PC-9 (cell line): ENCODE measurements at regions not wholly inside any gene's neighbourhood (a gene's known extent, or its start where the extent isn't known, plus 50 kb on each side); places are given as distances from the start of the nearest gene placed in this dataset.

Experiments
- BruUV-seq: library from RNA; stranded (reverse); fragments of 400-500 nt; replicated peaks from 2 replicates; lab custom pipeline; 2021; lab: Mats Ljungman, UMichigan
- CTCF ChIA-PET: fragments of 300-600 bp; sonication (Branson Sonifier 250); formaldehyde crosslinking; loops from one replicate; lab custom pipeline; 2022; ENCODE audit warnings: antibody characterized with exemption; lab: Charles Lee
- POLR2A ChIA-PET: fragments of 300-600 bp; sonication (Branson Sonifier 250); formaldehyde crosslinking; loops from one replicate; lab custom pipeline; 2022; ENCODE audit warnings: antibody characterized with exemption; ENCODE audit not compliant: unreplicated experiment; lab: Charles Lee
- DNase-seq, 2 experiments: peaks; one replicate each; pipeline versions ENCODE4 v3.0.0 to v3.0.0-alpha.2; 2015 to 2022; ENCODE audit warnings: mixed read lengths in 1 of 2
- H2AFZ ChIP-seq: fragments of 200-600 bp; sonication (generic); 2 replicates; pipeline ENCODE4 v1.8.1; 2017; ENCODE audit warnings: antibody characterized with exemption
- H3F3A ChIP-seq: fragments of 200-600 bp; sonication (generic); 2 replicates; pipeline ENCODE4 v1.8.1; 2017; ENCODE audit warnings: antibody characterized with exemption, mild to moderate bottlenecking, low read depth; ENCODE audit not compliant: insufficient read depth
- H3K27ac ChIP-seq: fragments of 200-600 bp; sonication (generic); 2 replicates; pipeline ENCODE4 v1.6.1; 2016; ENCODE audit warnings: mixed run types
- H3K27me3 ChIP-seq: fragments of 200-600 bp; sonication (generic); 2 replicates; pipeline ENCODE4 v1.6.1; 2016; ENCODE audit warnings: low read depth, mixed run types; ENCODE audit not compliant: insufficient read depth
- H3K36me3 ChIP-seq: fragments of 200-600 bp; sonication (generic); 2 replicates; pipeline ENCODE4 v1.6.1; 2016; ENCODE audit warnings: low read depth, mixed run types
- H3K4me1 ChIP-seq: fragments of 200-600 bp; sonication (generic); replicated peaks from 2 replicates; pipeline ENCODE4 v1.6.1; 2016; ENCODE audit warnings: mixed run types; ENCODE audit not compliant: insufficient read depth
- H3K4me2 ChIP-seq: fragments of 200-600 bp; sonication (generic); 2 replicates; pipeline ENCODE4 v1.6.1; 2017; ENCODE audit warnings: mixed run types
- H3K4me3 ChIP-seq: fragments of 200-600 bp; sonication (generic); 2 replicates; pipeline ENCODE4 v1.6.1; 2016; ENCODE audit warnings: mixed run types
- H3K79me2 ChIP-seq: fragments of 200-600 bp; sonication (generic); 2 replicates; pipeline ENCODE4 v1.6.1; 2017; ENCODE audit warnings: low read depth, mixed run types
- H3K9me2 ChIP-seq: fragments of 200-600 bp; sonication (generic); 2 replicates; pipeline ENCODE4 v1.8.1; 2017; ENCODE audit warnings: mild to moderate bottlenecking; ENCODE audit not compliant: insufficient read depth
- H3K9me3 ChIP-seq: fragments of 200-600 bp; sonication (generic); 2 replicates; pipeline ENCODE4 v1.8.1; 2016; ENCODE audit warnings: low read depth; ENCODE audit not compliant: insufficient read depth
- H4K20me1 ChIP-seq: fragments of 200-600 bp; sonication (generic); 2 replicates; pipeline ENCODE4 v1.8.1; 2017; ENCODE audit not compliant: insufficient read depth
- EZH2 ChIP-seq: fragments of 200-600 bp; sonication (generic); IDR thresholded peaks from 2 replicates; pipeline ENCODE4 v1.8.0; 2017; ENCODE audit warnings: antibody characterized with exemption, low read depth
- intact Hi-C: fragments of 100-400 bp; cut with micrococcal nuclease; formaldehyde crosslinking; loops from one replicate; pipeline ENCODE4 v1.10.0; 2022; ENCODE audit not compliant: unreplicated experiment
- TF ChIP-seq, protein P1 (sequence below): fragments of 200-600 bp; sonication (generic); conservative IDR thresholded peaks from 2 replicates; pipeline ENCODE4 v1.6.1; 2017; ENCODE audit warnings: mixed run types, antibody characterized with exemption, mild to moderate bottlenecking, moderate library complexity

GRCh38 chr14:95464514-95464913 is 51.9 kb downstream of the SYNE3 start:
- H3K4me2 ChIP-seq: no peak overlapping the region
- CTCF ChIA-PET: no interaction called here

GRCh38 chr14:95464103-95464502 is 52.3 kb downstream of the SYNE3 start:
- H3K27me3 ChIP-seq: no peaks in the 10 kb centered on the region
- no peak overlapping the region for H2AFZ ChIP-seq
- no peak overlapping the region for H3K4me2 ChIP-seq
- no peaks in the 10 kb centered on the region for H3K36me3 ChIP-seq
- H3K9me3 ChIP-seq: no peaks in the 10 kb centered on the region
- CTCF ChIA-PET: no interaction called here
- POLR2A ChIA-PET: no interaction called here
- no TSS peak for BruUV-seq
- H3F3A ChIP-seq: peaks cover 29% of the 10 kb centered on the region; the same call in 1 of the 2 replicates
- no peaks in the 10 kb centered on the region for H4K20me1 ChIP-seq
- H3K9me2 ChIP-seq: no peaks in the 10 kb centered on the region
- H3K4me3 ChIP-seq: no peak overlapping the region
- H3K27ac ChIP-seq: no peak overlapping the region
- no peaks in the 10 kb centered on the region for H3K79me2 ChIP-seq
- intact Hi-C loops: no loop called here
- no peak for DNase-seq
- TF ChIP-seq, protein P1, sequence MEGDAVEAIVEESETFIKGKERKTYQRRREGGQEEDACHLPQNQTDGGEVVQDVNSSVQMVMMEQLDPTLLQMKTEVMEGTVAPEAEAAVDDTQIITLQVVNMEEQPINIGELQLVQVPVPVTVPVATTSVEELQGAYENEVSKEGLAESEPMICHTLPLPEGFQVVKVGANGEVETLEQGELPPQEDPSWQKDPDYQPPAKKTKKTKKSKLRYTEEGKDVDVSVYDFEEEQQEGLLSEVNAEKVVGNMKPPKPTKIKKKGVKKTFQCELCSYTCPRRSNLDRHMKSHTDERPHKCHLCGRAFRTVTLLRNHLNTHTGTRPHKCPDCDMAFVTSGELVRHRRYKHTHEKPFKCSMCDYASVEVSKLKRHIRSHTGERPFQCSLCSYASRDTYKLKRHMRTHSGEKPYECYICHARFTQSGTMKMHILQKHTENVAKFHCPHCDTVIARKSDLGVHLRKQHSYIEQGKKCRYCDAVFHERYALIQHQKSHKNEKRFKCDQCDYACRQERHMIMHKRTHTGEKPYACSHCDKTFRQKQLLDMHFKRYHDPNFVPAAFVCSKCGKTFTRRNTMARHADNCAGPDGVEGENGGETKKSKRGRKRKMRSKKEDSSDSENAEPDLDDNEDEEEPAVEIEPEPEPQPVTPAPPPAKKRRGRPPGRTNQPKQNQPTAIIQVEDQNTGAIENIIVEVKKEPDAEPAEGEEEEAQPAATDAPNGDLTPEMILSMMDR: no peak
- TF ChIP-seq EZH2: no peak
- H3K4me1 ChIP-seq: peaks cover 26% of the 10 kb centered on the region

More at GRCh38 chr14:95464514-95464913, 51.9 kb downstream of the SYNE3 start:
- no peak for TF ChIP-seq EZH2
- TF ChIP-seq, protein P1: no peak
- Histone ChIP-seq H3K36me3 (no peaks in the 10 kb centered on the region), H3K4me3 (no peak overlapping the region), H2AFZ (no peak overlapping the region), H3K27me3 (no peaks in the 10 kb centered on the region), H3K4me1 (peaks cover 30% of the 10 kb centered on the region), H3F3A (peaks cover 31% of the 10 kb centered on the region; the same call in 1 of the 2 replicates), H3K9me3 (no peaks in the 10 kb centered on the region), H4K20me1 (no peaks in the 10 kb centered on the region), H3K27ac (no peak overlapping the region), H3K79me2 (no peaks in the 10 kb centered on the region), H3K9me2 (no peaks in the 10 kb centered on the region)
- intact Hi-C loops: no loop called here
- POLR2A ChIA-PET: no interaction called here
- BruUV-seq: no TSS peak
- no peak for DNase-seq

DNA sequence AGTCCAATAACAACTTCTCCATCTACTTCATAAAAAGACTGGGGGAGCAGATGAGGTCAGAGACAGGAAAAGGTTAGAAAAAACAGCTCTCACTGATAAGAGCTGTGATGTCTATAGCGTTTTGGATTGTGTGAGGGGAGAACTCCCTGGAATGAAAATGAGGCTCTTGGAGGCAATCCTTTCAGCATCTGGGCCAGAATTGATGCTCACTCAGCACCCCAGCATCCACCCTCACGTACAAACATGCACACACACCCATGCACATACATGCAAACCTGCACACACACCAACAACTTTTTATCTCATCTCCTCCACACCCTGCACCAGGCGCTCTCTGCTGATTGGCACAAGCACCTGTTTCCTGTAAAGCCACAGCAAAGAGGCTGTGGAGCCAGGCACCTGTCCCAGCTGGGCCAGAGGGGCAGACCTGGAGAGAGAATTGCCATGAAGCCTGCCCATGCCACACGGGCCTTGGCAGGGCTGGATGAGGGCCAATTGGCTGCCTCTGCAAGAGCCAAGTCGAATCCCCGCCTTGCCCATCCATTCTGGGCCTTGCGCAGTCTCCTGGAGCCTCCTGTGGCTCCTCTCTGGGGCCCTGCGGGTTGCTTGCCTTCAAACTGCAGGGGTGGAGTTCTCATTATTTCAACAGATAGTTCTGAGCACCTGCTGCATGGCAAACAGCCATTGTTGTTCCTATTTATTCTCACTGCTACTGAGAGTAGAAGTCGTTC is 53.1 kb downstream of the SYNE3 start:
- no peaks in the 10 kb centered on the region for H3K9me2 ChIP-seq
- no peak for TF ChIP-seq EZH2
- TF ChIP-seq, protein P1: no peak
- no peak overlapping the region for H3K4me2 ChIP-seq
- H3K36me3 ChIP-seq: no peaks in the 10 kb centered on the region
- no peaks in the 10 kb centered on the region for H3K9me3 ChIP-seq
- CTCF ChIA-PET: no interaction called here
- POLR2A ChIA-PET: no interaction called here
- no peak overlapping the region for H2AFZ ChIP-seq
- intact Hi-C loops: no loop called here
- H3K79me2 ChIP-seq: no peaks in the 10 kb centered on the region
- no peaks in the 10 kb centered on the region for H3K27me3 ChIP-seq
- no peaks in the 10 kb centered on the region for H4K20me1 ChIP-seq
- no TSS peak for BruUV-seq
- H3F3A ChIP-seq: peaks cover 22% of the 10 kb centered on the region; the same call in 1 of the 2 replicates
- no peak overlapping the region for H3K4me3 ChIP-seq
- no peak for DNase-seq
- no peak overlapping the region for H3K27ac ChIP-seq
- peaks cover 20% of the 10 kb centered on the region for H3K4me1 ChIP-seq
